ENCODE measurements at regions not wholly inside any gene's neighbourhood (a gene's known extent, or its start where the extent isn't known, plus 50 kb on each side); places are given as distances from the start of the nearest gene placed in this dataset.

DNA sequence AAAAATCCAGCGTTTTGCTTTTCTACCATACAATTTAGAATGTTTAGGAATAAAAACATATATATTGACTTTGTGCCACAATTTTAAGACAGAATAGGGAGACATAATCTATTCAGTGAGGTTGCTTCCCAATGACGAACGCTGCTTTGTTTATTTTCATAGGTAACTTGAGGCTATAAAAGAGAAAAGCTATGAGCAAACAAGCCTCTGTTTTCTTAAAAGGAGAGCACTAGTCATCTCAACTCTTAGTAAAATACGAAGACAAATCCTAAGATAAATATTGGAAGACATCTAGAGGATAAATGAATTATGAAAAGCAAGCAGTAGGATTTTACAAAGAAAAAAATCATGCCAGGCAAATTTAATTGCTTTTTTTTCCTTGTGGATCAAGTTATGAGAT lies 363.6 kb downstream of the ANXA1 start:
- Histone ChIP-seq H3K4me1 (ENCODE audit: control insufficient read depth in 1 of 2, insufficient read depth in 2 of 2, low read depth in 1 of 2, low read length in 1 of 2) (no peaks in the 10 kb centered on the region), H3K27ac (ENCODE audit: low read depth in 2 of 2, low read length in 1 of 2) (no peak overlapping the region), H2AFZ (ENCODE audit: low read depth) (no peak overlapping the region), H3K27me3 (ENCODE audit: insufficient read depth) (no peaks in the 10 kb centered on the region), H3K4me3 (ENCODE audit: low read depth in 2 of 2, low read length in 1 of 2) (no peak overlapping the region), H3K9me2 (no peaks in the 10 kb centered on the region), H3K9ac (no peak overlapping the region), H3K9me3 (no peaks in the 10 kb centered on the region), H3K79me2 (ENCODE audit: insufficient read depth) (no peaks in the 10 kb centered on the region), H3F3A (replicated peaks; ENCODE audit: insufficient read depth) (no peaks in the 10 kb centered on the region), H4K20me1 (ENCODE audit: insufficient read depth) (no peaks in the 10 kb centered on the region), H3K4me2 (no peak overlapping the region), H3K36me3 (replicated peaks in 1 of 2; ENCODE audit: control insufficient read depth in 1 of 2, insufficient read depth in 2 of 2, low read length in 1 of 2) (no peaks in the 10 kb centered on the region)
- WGBS (ENCODE audit: low lambda C conversion rate): 36% methylated on average over 4 of the region's 4 CpGs
- POLR2A ChIA-PET: no interaction called here
- CTCF ChIA-PET: no interaction called here
- TF ChIP-seq NFIC (IDR thresholded peaks at IDR 0.05; ENCODE audit: borderline replicate concordance) (no peak), SMC3 (IDR thresholded peaks at IDR 0.05; ENCODE audit: low read depth, low read length) (no peak), FOXJ3 (CRISPR knock-in tag; IDR thresholded peaks at IDR 0.05) (no peak), NRF1 (IDR thresholded peaks at IDR 0.05; ENCODE audit: low read depth, low read length) (no peak), RXRA (IDR thresholded peaks at IDR 0.05; ENCODE audit: borderline replicate concordance, low read depth) (no peak), TCF12 (IDR thresholded peaks at IDR 0.05) (no peak), TEAD4 (IDR thresholded peaks at IDR 0.05; ENCODE audit: borderline replicate concordance, insufficient read depth) (no peak), CHD2 (IDR thresholded peaks at IDR 0.05; ENCODE audit: low read length, partially characterized antibody) (no peak), FOSL2 (IDR thresholded peaks at IDR 0.05; ENCODE audit: borderline replicate concordance, low read depth) (no peak), POLR2AphosphoS5 (IDR thresholded peaks at IDR 0.05; ENCODE audit: low read depth, low read length) (no peak), GATA2 (CRISPR knock-in tag; IDR thresholded peaks at IDR 0.05) (no peak)
- TF ChIP-seq, protein P1, sequence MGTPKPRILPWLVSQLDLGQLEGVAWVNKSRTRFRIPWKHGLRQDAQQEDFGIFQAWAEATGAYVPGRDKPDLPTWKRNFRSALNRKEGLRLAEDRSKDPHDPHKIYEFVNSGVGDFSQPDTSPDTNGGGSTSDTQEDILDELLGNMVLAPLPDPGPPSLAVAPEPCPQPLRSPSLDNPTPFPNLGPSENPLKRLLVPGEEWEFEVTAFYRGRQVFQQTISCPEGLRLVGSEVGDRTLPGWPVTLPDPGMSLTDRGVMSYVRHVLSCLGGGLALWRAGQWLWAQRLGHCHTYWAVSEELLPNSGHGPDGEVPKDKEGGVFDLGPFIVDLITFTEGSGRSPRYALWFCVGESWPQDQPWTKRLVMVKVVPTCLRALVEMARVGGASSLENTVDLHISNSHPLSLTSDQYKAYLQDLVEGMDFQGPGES (IDR thresholded peaks at IDR 0.05; ENCODE audit: low read depth, low read length): no peak
- TF ChIP-seq, protein P2, sequence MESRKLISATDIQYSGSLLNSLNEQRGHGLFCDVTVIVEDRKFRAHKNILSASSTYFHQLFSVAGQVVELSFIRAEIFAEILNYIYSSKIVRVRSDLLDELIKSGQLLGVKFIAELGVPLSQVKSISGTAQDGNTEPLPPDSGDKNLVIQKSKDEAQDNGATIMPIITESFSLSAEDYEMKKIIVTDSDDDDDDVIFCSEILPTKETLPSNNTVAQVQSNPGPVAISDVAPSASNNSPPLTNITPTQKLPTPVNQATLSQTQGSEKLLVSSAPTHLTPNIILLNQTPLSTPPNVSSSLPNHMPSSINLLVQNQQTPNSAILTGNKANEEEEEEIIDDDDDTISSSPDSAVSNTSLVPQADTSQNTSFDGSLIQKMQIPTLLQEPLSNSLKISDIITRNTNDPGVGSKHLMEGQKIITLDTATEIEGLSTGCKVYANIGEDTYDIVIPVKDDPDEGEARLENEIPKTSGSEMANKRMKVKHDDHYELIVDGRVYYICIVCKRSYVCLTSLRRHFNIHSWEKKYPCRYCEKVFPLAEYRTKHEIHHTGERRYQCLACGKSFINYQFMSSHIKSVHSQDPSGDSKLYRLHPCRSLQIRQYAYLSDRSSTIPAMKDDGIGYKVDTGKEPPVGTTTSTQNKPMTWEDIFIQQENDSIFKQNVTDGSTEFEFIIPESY (IDR thresholded peaks at IDR 0.05; ENCODE audit: borderline replicate concordance, low read depth): no peak
- TF ChIP-seq, protein P3, sequence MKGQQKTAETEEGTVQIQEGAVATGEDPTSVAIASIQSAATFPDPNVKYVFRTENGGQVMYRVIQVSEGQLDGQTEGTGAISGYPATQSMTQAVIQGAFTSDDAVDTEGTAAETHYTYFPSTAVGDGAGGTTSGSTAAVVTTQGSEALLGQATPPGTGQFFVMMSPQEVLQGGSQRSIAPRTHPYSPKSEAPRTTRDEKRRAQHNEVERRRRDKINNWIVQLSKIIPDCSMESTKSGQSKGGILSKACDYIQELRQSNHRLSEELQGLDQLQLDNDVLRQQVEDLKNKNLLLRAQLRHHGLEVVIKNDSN (IDR thresholded peaks at IDR 0.05; ENCODE audit: borderline replicate concordance, low read depth): no peak
- TF ChIP-seq, protein P4, sequence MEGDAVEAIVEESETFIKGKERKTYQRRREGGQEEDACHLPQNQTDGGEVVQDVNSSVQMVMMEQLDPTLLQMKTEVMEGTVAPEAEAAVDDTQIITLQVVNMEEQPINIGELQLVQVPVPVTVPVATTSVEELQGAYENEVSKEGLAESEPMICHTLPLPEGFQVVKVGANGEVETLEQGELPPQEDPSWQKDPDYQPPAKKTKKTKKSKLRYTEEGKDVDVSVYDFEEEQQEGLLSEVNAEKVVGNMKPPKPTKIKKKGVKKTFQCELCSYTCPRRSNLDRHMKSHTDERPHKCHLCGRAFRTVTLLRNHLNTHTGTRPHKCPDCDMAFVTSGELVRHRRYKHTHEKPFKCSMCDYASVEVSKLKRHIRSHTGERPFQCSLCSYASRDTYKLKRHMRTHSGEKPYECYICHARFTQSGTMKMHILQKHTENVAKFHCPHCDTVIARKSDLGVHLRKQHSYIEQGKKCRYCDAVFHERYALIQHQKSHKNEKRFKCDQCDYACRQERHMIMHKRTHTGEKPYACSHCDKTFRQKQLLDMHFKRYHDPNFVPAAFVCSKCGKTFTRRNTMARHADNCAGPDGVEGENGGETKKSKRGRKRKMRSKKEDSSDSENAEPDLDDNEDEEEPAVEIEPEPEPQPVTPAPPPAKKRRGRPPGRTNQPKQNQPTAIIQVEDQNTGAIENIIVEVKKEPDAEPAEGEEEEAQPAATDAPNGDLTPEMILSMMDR (IDR thresholded peaks at IDR 0.05): no peak
- TF ChIP-seq, protein P5, sequence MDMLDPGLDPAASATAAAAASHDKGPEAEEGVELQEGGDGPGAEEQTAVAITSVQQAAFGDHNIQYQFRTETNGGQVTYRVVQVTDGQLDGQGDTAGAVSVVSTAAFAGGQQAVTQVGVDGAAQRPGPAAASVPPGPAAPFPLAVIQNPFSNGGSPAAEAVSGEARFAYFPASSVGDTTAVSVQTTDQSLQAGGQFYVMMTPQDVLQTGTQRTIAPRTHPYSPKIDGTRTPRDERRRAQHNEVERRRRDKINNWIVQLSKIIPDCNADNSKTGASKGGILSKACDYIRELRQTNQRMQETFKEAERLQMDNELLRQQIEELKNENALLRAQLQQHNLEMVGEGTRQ (IDR thresholded peaks at IDR 0.05; ENCODE audit: borderline replicate concordance, low read depth, low read length): no peak
- DNase-seq: no peak

Data from SK-N-SH (cell line).